D341Med (cell line): ENCODE measurements at regions not wholly inside any gene's neighbourhood (a gene's known extent, or its start where the extent isn't known, plus 50 kb on each side); places are given as distances from the start of the nearest gene placed in this dataset.
"Not testable (repeated sequence)": the region's sequence is repeated elsewhere in the genome, so short reads cannot be mapped to it uniquely, and the experiment has no call there.

Source experiments
- DNase-seq: peaks from one replicate; pipeline ENCODE4 v3.0.0; 2012; ENCODE audit warnings: low spot score

DNA sequence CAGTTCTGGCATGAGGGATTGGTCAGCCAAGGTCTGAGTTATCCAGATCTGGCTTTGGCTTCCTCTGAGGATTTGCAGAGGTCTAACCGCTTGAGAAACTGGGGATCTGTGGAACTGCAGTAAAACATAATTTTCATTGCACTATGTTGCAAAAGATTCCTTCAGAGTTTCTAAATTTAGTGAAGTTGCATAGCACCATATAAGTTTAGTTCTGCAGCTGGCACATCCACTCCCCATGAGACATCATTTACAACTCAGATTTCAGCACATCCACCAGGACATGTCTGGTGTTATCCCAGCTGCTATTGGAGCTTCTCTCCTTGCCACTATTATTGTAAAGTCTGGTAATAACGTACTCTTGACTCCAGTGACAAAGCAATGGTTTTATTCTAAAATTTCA, 181.5 kb downstream of the CWF19L2 start:
- no peak for DNase-seq

DNA sequence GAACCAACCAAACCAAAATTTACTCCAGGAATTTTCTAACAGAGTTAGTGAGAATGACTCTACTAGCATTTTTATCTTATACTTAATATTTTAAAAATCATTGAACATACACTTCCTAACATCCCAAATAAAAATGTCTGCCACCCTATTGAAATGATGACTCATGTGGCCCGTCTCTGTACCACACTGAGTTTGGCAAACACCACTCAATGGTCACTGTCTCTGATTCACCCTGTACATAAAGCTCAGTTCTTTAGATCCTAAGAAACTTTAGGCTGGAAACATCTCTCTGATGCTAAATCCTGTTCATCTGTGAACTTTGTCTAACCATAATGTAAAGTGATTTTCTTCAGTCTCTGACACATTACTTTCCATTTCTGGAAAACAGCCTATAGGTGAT, 182.0 kb downstream of the CWF19L2 start:
- DNase-seq: no peak

DNA sequence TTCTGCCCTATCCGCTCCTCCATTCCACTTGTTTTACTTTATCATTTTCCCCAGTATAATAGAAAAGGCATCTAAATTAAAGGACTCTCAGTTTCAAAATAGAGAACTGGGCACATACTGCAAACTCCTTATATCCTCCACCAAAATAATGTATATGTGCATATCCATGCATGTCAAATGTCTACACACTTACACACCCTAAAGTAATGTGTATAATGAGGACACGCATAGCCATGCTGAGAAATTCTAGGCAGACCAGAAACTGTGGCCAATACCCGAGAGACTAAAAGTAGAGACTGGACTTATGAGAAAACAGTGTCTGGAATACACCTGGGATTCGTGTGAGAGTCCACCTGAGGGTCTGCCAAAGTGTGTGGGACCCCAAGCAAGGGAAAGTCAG, 183.5 kb downstream of the CWF19L2 start:
- DNase-seq: no peak

DNA sequence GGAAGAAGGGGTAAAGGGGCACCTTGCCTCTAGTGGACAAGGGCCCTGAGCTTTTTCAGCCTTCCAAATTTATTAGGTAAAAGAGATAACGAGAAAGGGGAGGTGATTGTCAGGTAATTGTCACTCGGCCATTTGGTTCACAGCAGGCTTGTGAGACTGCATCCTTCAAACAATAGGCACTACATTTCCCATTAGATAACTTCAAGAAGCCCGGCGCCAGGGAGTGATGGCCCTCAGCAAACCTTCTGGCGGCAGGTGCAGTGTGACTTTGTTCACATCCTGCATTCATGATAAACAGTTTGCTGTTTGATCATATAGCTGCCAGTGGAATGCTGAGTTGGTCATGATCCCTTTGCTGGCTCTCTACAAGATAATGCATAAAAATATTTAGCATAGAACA, 185.1 kb downstream of the CWF19L2 start:
- DNase-seq: no peak

DNA sequence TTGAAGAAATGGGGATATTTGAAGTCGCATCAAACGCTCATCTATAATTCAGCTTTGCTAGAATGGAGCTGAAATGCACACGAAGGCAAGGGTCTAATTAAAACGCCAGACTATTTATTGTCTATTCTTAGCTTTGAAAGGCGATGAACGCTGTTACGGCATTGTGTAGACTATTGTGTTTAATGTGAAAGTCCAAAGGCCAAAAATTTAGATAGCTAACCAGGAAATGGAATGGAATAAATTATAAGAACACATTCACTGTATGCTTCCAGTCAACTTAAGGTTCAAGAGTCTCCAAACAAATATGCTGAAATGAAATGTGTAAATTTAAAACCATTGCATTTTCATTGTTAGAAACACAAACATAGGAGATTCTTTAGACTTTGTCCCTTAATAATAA, 186.2 kb downstream of the CWF19L2 start:
- DNase-seq: no peak

DNA sequence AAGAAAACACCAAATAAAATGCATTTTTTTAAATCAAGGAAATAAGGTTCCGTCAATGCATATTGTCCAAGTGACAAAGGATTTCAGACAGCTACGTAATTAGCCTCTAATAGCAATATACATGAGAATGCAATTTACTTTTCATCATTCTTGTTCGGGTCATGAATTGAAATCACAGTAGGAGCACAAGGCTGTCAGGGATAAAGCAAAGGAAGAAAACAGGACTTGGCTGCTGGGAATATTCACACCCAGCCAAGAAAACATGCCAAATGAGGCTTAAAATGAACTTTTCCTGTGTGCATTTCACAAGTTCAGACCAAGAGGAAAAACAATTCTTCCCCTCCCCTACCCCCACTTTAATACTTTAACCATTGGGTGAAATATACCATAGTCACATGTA, 188.6 kb downstream of the CWF19L2 start:
- no peak for DNase-seq

DNA sequence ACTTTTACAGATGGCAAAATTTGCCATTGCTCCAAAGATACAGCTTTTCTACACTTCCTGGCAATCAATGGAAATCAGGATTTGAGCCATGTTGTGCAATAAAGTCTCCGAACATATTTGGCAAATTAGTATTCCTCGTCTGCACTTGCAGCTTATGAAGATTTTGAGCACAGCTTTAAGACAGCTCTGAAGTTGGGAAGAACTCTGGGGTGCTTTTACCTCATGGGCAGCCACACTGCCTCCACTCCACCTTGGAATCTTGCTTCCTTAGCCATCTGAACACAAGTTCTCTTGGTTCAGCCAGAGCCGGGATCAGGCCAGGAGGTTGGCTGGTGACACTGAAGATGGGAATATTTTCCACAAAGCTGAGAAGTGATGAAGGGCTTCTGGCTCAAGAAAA, 191.2 kb downstream of the CWF19L2 start:
- DNase-seq: no peak

DNA sequence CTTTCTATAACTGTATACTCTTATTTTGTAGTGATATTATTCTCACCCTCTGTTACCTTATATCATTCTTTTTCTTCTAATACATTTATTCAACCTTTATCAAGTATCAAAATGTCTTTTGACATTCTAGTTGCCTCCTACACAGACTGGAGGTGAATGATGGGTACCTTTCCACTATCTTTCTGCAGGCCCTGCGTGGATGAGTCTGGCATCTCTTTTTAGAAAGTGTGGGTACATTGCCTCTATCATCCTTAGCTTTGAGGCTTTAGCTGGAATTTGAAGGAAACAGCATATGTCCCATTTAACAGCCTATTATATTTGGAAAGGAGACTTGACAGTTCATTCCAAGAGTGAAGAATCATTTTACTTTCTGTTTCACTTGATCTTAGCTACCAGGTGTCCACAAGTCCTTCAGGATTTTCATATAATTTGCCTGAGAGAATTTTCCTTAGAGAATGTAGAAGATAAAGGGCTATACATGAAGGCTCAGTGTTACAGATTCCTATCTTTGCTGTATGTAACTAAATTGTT, 192.0 kb downstream of the CWF19L2 start:
- no peak for DNase-seq

DNA sequence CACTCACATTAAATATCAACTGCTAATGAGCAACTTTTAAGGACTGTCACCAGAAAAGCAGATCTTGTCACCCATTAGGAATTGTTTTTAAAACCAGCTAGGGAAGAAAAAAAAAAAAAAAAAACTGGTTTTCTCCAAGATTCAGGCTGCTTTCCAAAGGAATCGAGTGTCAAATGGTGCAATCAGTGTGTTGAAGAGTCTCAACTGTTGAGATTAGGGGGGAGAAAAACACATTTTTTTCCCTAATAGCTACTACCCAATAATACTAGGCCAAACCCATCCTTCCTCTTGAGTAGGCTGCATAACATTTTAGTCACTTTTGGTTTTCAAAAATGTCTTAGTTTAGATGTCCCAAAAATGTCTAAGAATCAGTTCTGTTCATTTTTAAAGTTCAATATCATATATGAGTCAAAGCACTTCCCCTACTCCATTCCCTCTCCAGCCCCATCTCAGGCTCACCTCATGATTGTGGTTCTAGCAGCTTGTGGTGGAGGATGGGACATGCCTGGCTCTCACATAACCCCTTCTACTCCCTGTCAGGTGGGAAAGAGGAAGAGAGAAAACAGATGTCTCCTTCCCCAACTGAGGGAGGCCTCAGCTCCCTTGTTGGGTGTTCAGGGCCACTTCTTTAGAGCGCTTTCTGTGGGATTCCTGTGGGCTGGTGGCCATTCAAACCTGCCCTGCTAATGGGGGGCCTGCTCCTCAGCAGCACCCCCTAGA, 193.6 kb downstream of the CWF19L2 start:
- DNase-seq: no peak

DNA sequence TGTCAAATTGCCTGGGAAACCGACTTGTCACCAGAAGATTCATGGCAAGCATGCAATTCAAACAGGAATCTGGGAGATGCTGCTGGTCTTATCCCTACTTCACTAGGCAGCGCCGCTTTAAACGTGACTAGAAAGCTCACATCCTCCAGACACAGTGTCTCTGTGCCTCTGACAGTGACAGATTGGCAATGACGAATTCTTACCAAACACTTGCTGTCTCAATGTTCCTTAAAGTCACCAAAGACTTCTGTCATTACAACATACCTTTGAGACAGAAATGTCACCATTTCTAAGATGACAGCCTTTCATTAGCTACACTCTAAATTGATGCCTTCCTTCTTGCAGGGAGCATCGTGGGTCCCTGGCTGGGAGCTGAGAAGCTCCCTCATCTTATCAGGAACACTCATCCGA, 197.8 kb downstream of the CWF19L2 start:
- DNase-seq: no peak

DNA sequence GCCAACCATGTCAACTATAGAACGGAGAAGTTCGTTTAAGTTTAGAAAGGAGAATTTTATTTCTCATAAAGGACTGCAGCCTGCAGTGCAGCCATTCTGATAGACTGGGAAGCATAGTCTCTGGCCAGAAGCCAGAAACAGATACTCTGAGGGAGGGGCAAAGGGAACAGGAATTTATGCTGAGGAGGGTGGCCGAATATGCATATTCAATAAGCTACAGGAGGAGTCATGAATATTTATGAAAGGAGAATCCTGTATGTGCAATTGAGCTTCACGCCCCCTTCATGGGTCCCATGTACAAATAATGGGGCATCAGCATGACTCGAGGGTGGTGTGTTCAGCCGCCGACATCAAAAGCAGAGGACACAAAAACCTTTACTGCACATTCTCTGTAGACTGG, 199.9 kb downstream of the CWF19L2 start:
- DNase-seq: no peak

DNA sequence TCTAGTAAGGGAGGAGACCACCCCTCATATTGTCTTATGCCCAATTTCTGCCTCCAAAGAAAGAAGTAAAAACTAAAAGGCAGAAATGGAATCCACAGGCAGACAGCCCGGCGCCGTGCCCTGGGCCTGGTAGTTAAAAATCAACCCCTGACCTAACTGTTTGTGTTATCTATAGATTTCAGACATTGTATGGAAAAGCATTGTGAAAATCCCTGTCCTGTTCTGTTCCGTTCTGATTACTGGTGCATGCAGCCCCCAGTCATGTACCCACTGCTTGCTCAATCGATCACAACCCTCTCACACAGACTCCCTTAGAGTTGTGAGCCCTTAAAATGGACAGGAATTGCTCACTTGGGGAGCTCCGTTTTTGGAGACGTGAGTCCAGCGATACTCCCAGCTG, 204.0 kb downstream of the CWF19L2 start:
- not testable (repeated sequence) for DNase-seq

DNA sequence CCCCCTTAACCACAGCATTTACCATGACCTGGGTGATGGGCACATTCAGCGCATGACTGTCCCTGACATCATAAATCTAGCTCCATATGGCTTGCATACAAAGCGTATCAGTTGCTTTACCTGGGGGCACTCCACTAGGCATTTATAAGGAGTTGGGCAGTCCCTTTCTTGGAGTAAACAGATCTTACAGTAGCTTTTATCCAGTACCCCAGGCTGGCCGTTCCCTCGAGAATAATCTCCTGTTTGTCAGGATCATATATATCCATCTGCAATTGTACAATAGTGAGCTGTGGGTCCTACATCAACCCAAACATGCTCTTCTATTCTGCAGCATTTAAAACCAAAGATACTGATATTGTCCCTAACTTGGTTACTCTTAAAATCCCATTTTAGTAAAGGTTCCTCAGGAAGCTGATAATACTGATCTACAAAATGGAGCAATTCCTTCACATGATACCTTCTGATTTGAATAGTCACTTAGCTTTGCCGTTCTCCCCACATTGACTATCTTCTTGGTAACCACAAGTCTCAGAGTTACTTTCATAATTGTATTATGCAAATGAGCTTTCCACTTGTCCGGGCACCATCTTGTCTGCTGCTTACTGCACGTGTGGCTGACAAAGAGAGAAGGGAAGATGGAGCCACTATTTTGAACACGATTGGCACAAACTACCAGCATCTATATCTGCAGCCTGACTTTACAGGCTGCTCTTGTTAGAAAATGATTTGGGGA, 205.0 kb downstream of the CWF19L2 start:
- no peak for DNase-seq

DNA sequence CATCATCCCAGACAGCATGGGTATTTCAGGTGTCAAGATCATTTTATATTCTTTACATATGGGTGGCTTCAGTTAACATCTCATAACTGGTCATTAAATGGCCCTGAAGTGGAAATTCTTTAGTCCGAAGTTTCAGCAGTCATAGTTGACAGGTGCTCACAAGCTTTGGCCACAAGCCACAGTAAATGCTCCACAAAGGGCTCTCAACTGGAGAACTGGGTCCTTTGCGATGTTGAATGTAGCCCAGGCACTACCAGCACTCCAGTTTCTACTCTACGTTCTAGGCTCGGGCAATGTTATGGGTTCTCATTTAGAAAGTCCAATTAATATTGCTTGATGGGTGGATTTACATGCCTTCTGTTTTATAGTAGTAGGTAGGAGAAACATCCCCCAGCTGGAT, 206.3 kb downstream of the CWF19L2 start:
- no peak for DNase-seq

DNA sequence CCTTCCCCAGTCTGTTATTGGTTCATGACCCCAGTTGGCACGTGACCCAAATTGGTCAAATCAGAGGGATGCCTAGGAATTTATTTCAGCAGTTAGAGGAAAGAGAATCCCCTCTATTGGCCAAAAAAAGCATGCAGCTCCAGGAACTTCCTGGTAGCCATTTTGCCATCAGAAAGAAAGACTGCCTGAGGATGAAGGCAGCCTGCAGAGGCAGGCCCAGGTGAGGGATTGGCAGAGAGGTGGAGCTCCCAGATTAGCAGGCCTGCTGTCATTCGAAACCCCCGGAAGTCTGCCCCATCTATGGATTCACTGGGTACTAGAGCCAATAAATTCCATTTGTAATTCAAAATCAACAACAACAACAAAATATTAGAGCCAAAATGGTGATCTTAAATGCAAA, 207.6 kb downstream of the CWF19L2 start:
- DNase-seq: no peak

DNA sequence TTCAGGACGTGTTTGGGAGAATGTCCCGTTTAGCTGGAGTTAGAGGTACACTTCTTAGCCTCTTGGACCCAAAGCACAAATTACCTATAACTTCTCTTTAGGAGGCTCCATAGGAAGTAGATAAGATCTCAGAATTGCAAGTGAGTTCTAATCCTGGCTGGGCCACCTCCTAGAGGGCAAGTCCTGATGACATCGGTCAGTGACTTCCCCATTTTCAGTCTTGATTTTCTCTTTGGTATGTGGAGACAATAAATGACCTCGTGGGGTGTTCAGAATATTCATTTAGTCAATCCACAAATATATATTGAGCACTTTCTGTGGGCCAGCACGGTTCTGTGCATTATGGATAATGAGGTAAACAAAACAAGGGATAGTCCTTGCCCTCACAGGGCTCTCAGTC, 208.6 kb downstream of the CWF19L2 start:
- no peak for DNase-seq

DNA sequence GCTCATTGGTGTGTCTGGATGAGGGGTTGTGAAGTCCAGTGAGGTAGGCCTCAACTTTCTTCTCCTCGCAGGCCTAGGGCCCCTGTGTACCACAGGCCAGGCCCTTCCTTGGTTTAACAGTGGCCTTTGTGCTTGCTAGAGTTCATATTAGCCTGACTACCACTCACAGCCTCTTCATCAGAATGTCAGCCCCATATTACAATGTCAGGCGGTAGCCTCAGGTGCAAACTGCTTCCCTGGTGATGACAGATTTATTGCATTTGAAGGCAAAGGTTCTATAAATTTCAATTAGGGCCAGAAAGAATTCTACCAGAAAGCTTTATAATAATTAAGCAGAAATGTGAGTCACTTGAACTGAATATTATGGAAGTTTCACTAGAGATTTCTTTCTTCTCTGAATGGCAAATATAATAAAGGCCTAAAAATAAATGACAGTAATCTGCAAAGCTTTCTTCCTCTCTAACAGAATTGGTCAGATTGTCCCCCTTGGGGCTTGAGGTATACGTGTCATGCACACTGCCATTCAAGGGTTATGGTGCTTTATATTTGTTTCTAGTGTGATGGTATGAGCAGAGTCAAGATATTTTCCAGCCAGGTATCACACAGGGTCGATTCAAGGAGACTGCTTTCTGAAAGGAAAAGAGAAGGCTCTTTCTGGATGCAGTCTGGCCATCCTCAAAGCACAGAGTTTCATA, 210.3 kb downstream of the CWF19L2 start:
- DNase-seq: no peak

DNA sequence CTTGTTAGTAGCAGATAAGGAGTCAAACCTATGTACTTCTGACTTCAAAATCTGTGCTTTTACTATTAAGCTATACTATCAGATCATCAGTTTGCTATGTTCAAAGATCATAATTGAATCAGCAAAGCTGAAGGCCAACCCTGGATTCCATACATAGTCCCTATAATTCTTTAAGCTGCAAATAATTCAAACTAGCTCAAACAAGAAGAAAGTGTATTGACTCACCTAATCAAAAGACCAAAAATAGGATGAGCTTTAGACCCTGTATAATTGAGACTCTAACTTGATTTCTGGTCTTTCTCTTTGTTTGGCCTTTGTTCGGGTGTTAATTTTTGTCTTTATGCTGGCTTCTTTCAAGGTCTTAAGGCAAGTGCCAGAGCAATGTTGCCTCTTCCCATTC, 213.7 kb downstream of the CWF19L2 start:
- DNase-seq: no peak

DNA sequence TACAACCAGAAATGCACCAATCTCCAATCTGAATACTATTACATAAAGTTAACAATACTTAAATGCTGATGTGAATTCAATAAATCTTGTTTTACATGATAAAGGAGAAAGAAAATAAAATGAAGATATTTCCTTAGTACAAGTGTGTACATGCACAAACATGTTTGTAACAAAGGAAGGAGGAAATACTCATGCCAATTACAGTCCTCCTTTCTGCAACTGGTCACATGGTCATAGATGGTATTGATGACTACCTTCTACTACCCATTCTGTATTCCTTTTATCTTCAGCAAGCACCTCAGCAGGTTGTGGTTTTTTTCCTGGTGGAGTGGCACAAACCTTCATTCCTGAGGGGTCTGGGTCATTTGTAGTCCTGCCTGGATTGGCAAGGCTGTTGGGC, 214.2 kb upstream of the GUCY1A2 start:
- no peak for DNase-seq

DNA sequence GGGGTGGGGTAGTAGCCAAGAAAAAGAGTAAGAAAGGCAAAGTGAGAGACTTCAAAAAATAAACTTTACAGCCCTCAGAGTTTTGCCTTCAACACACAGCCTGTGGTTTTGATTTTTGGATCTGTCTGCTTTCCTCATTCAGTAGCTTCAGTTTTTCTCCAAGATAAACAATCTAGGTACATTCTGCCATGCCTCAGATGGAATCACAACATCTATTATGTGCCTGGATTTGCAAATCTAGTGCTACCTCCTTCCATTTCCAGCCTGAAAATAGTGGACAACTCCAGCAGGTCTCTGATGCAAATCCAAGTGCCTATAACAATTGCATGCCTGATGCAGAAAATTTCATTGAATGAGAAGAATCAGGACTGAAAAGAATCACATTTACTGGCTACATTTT, 206.6 kb upstream of the GUCY1A2 start:
- DNase-seq: no peak

DNA sequence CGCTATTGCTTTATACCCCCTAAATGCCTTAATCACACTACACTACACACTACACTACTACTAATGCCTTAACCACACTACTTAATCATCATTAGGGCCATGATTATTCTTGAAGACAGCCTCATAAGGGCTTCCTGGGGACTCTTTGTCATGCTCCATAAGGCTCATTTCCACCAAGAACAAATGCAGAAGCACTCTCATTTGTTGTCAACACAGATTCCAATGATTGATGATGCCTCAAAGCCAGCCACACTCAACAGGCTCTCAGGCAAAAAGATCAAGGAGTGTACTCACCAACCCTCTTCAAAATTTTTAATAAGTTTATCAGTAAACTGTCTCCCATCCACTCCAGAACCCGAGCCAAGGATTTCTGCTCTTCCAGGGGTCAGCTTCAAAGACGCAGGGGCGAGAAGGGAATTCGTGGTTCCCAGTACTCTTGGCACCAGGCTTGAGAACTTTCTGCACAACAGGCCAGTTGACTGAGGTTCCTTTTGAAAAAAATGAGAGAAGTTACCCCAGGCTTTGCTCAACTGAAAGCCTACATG, 204.7 kb upstream of the GUCY1A2 start:
- DNase-seq: no peak

DNA sequence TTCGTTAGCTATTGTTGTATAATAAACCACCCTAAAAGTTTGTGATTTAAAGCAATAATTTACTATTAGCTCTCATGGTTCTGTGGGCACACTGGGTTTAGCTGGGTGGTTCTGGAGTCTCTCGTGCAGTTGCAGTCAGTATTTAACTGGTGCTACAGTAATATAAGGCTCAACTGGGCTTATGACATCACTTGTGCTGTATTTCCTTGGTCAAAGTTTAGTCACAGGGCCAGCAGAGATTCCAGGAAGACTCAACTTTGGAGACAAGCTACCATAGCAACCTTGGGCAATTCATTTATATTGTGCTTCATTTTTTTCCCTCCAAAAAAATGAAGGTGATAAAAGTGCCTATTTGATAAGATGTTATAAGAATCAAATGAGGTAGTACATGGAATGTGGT, 204.2 kb upstream of the GUCY1A2 start:
- DNase-seq: no peak

DNA sequence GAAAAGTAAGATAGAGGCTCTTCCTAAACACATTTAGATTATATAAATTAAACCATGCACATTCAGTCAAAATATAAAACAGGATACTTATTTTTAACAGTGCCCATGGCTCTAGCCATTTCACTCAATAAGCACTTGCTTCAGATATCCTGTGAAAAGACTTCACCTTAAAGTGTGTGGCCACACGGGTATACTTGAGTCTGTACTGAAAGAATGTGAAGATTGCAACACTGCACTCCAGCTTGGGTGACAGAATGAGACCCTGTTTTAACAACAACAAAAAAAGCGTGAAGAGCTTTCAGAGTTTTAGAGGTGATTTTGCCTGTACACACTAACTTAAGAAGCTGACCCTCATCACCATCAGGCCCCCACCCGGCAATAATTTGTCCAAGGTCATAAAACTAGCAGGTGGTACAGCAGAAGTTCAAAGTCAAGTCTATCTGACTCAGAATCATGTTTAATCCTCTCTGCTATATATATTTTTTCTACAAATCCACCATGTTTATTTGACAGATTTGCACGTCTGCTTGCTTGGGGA, 203.5 kb upstream of the GUCY1A2 start:
- no peak for DNase-seq
